IPS DF 4.7 (cell line): ENCODE measurements at regions not wholly inside any gene's neighbourhood (a gene's known extent, or its start where the extent isn't known, plus 50 kb on each side); places are given as distances from the start of the nearest gene placed in this dataset.
"Not testable (repeated sequence)": the region's sequence is repeated elsewhere in the genome, so short reads cannot be mapped to it uniquely, and the experiment has no call there.

Source experiments
- DNase-seq: peaks from one replicate; pipeline ENCODE4 v3.0.0-alpha.2; 2013; ENCODE audit warnings: low spot score; ENCODE audit errors: extremely low read depth

GRCh38 chr14:85316701-85317410 is 213.1 kb upstream of the FLRT2 start:
- no peak for DNase-seq

GRCh38 chr14:85317491-85318021 is 212.4 kb upstream of the FLRT2 start:
- DNase-seq = no peak

- DNase-seq = no peak
Observed at GRCh38 chr14:85319101-85319500, 210.8 kb upstream of the FLRT2 start.

GRCh38 chr14:85319998-85320630 is 209.8 kb upstream of the FLRT2 start:
- DNase-seq = no peak

- DNase-seq = no peak
Observed at GRCh38 chr14:85325134-85326017, 204.6 kb upstream of the FLRT2 start.

GRCh38 chr14:85332401-85332800 is 197.5 kb upstream of the FLRT2 start:
- DNase-seq = no peak

GRCh38 chr14:85333313-85333712 is 196.6 kb upstream of the FLRT2 start:
- no peak for DNase-seq

- no peak for DNase-seq
Observed at GRCh38 chr14:85333841-85334240, 196.1 kb upstream of the FLRT2 start.

- no peak for DNase-seq
Observed at GRCh38 chr14:85334316-85334715, 195.6 kb upstream of the FLRT2 start.

GRCh38 chr14:85336257-85336656 is 193.7 kb upstream of the FLRT2 start:
- no peak for DNase-seq

- no peak for DNase-seq
Observed at GRCh38 chr14:85336817-85337216, 193.1 kb upstream of the FLRT2 start.

- DNase-seq = no peak
Observed at GRCh38 chr14:85338895-85339294, 191.0 kb upstream of the FLRT2 start.

GRCh38 chr14:85342858-85343607 is 186.9 kb upstream of the FLRT2 start:
- no peak for DNase-seq

- no peak for DNase-seq
Observed at GRCh38 chr14:85344171-85344570, 185.8 kb upstream of the FLRT2 start.

GRCh38 chr14:85344847-85345570 is 184.9 kb upstream of the FLRT2 start:
- no peak for DNase-seq

GRCh38 chr14:85350667-85351066 is 179.3 kb upstream of the FLRT2 start:
- DNase-seq = no peak

GRCh38 chr14:85352588-85352987 is 177.4 kb upstream of the FLRT2 start:
- not testable (repeated sequence) for DNase-seq

- no peak for DNase-seq
Observed at GRCh38 chr14:85357120-85357519, 172.8 kb upstream of the FLRT2 start.

GRCh38 chr14:85358136-85358785 is 171.7 kb upstream of the FLRT2 start:
- DNase-seq = no peak

GRCh38 chr14:85359505-85359904 is 170.4 kb upstream of the FLRT2 start:
- DNase-seq = no peak
